HG03135 (cell line): ENCODE measurements at regions not wholly inside any gene's neighbourhood (a gene's known extent, or its start where the extent isn't known, plus 50 kb on each side); places are given as distances from the start of the nearest gene placed in this dataset.
A peak's percentile ranks its signal among the peaks of the same experiment; 100 is the strongest.

ENCODE experiments used
- ATAC-seq: cut with Tn5 transposase; IDR thresholded peaks from one replicate; pipeline ENCODE4 v1.9.1; 2021; ENCODE audit warnings: mild to moderate bottlenecking, moderate library complexity; ENCODE audit not compliant: unreplicated experiment

DNA sequence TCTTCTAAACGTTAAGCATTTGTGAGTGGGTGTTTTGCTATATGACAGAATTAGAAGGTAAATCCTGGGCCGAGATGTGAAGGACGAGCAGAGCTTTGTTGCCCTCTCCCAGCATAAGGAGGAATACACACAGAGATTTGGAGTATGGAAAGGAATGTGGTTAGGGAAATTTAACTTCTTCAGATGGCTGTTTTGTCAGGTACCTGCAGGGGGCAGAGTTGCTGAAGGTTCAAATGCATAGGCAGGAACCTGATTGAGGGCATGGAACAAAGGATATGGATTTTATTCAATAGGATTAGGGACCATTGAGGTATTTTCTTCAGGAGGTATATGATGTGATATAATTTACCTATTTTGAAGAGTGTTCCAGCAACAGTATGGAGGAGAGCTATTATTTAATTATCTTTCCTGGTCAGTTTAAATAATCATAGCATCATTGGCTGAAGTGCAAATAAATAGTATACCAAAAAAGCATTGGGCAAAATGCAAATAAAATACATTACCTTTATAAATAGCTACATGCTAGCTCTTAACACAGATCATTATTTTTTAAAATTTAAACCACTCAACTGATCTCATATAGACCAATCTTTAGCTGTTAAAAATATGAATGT is 143.6 kb downstream of the SLIT2 start:
- no peak for ATAC-seq

DNA sequence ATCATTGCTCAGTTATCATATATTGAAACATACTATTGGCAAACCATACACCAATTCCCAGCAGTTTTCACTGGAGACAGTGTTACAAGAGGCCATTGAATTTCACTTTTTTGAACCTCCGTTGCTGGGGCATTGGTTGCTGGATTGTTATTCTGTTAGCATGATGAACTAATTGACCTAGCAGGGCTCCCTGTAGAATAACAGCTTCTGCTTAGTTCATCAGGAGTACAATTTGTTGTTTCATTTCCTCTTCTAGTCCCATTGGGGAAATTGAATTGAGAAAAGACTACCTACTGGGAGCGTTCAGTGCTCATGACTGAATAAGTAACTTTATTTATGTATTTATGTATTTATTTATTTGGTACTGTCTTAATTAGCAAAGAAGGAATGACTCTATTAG is 151.6 kb downstream of the SLIT2 start:
- no peak for ATAC-seq

DNA sequence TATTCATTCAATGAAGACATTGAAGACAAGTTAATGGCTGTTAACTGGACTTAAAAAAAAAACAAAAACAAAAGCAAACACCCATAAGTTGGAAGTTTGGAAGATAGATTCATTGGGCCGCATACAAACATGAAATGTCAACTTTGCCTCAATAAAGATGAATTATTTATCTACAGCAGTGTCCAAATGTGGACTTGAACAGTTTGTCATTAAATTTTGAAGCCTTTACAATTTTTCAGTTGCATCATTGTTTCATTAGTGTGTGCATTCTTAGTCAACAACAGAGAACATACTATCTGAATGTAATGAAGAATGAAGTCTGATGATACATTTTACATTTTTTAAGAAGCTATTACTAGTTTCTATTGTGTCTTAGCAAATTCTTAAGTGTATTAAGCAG is 152.1 kb downstream of the SLIT2 start:
- ATAC-seq: no peak

DNA sequence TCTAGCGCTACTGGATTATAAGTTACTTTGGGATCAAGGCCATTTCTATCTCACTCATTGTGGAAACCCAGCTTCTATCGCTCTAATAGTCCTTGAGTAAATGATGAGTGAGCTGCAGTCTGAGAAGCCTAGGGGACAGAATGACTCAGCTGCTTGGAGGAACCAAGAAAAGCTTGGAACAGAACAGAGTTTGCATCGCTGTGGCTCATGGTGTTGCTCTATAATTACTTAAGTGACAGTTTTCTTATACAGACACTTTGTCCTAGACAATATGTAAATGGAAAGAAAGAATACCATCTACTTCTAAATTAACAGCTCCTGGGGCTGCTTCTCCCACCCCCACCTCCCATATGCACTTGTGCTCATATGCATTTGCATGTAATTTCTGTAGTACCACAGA is 156.9 kb downstream of the SLIT2 start:
- ATAC-seq: no peak

DNA sequence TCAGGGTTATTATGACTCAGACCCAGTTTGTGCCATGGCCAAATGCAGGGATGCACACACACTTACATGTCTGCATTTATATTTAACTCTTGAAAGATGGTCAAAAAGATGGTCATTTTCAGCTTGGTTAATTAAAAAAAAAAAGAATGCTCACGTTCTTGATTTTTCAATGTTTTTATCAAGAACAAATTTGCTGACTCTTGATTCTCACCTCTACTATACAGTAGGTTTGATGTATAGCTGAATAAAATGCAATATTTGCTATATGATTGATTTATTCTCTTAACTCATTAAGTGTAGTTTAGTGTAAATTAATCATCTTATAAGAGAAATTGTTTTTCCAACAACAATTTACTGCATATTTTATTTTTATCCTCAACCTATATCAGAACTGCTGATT is 160.4 kb downstream of the SLIT2 start:
- no peak for ATAC-seq

DNA sequence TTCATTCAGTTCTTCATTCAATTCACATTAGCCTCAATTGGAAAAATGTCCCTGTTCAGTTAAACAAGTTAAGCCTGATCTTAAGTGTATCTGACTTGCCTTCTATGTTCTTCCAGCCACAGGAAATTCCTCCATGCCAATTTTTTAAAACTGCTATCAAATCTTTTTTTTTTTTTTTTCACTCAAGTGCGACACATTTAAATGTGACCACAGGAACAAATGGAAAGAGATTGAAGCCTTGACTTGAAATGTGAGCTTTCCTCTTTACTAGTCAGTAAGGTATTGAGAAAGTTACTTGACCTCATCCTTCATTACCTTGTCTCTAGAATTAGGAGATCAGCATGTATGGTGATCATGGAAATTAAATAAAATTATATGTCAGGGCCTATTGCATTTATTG is 165.1 kb downstream of the SLIT2 start:
- ATAC-seq: no peak

DNA sequence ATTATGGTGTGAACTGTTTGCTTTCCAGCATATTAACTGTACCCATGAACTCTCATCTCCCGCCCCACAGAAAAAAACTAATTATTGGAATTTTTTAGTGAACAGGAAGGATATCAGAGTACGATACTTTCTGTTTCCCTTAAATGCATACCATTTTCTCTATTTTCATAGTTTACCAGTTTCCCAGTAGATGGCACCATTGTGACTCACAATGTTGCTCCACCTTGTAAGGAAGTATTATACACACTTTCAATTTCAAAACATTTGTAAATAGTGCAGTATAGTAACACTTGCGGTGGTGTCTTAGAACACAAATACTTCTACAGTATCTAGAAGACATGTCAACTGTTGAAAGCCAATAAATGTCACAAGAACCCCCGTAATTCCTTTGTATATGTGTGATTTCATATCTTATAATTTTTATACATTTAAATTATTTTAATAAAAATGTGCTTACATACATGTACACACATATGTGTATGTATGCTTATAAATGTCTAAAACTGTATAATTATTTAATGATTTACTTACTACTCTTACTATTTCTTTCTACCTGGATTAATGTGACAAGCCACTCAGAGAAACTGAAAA is 167.3 kb downstream of the SLIT2 start:
- peak; percentile 97 for ATAC-seq

DNA sequence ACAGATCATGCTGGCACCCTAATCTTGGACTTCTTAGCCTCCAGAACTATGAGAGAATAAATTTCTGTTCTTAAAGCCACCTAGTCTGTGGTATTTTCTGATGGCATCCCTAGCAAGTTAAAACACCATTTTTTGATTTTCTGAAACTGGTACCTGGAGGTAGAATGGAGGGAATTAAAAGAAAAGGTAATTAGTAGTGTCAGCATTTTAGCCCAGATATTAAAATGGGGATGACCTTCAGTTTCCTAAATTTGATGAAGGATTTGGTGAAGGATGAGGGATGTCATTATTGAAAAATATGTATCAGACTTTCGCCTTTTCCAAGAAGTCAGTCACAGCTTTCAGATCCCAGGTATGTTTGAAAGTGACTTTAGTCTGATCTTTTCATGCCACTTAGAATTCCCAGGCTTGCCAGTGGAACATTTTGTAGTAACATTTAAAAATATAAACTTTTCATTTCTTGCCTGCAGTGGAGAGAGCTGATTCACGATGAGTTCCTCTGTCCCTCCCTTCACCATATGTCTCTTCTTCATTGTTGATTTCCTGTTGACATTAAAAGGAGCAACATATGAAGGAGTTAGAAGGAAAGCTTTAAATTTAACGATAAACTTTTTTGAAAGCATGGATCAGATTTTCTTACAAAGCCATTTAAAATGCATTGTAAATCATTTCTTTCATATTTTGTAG is 169.4 kb downstream of the SLIT2 start:
- no peak for ATAC-seq

DNA sequence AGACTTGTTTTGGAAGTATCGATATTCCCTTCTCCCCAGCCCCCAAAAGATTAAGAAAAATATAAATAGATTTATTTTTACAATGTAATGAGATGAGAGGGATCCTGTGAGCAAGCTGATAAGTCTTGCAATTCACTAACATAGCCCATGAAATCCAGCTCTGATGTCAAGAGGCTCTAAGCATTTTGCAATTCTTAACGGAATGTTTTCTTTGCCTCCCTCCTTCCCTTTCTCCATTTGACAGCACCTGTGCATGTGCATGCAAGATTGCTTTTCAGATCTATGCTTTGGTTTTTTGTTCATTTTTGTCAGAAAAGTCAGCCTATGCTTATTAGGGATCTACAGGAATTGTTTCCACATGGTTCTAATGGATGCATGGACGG is 169.9 kb downstream of the SLIT2 start:
- no peak for ATAC-seq

DNA sequence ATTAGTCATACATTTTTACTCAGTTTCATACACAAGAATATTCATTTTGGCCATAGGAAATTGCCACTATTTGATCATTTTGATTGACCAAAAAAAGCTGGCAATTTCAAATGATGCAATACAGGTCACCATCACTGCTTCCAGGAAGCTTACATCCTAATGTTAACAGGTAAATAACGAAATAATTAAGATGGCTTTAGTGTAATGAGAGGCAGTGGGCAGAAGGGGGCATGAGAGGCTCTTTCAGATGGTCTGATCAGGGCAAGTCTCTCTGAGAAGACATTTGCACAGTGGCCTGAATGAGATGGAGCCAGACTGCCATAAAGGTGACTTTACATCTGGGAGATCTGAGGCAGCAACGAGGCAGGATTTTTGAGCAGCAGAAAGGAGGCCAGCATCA is 170.7 kb downstream of the SLIT2 start:
- ATAC-seq: peak; percentile 77

DNA sequence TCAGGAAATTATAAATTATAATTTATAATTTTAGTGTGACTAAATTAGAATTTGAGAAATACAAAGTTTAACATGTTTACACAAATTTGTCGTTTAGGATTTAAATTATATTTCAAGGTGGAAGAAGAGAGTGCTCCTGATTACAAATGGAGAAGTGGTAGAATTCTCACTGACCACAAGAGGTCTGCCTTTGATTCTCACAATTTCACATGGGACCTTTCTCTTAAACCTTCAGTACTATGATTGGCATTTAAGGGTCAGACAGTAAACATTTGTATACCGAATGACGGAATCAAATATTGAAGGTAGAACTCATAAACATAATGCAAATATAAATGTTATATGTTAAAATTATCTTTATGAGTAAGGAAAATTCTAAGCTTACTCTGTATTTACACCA is 171.7 kb downstream of the SLIT2 start:
- ATAC-seq: no peak

DNA sequence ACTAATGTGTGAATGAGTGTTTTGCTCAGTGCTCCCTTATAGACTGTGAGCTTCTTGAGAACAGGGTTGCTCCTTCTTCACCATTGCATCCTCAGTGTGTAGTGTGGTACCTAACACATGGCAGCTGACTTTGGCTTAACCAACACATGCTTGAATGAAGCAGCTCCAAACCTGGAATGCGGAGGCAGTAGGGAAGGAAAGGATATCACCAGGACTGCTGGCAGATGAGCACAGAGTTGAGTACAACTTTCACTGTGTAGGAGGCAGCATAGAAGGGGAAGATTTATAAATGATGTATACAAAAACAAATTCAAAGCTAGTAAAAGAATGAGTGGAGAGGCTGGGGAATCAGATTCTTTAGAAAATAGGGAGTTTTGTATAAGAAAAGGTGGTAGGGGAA is 174.3 kb downstream of the SLIT2 start:
- no peak for ATAC-seq

DNA sequence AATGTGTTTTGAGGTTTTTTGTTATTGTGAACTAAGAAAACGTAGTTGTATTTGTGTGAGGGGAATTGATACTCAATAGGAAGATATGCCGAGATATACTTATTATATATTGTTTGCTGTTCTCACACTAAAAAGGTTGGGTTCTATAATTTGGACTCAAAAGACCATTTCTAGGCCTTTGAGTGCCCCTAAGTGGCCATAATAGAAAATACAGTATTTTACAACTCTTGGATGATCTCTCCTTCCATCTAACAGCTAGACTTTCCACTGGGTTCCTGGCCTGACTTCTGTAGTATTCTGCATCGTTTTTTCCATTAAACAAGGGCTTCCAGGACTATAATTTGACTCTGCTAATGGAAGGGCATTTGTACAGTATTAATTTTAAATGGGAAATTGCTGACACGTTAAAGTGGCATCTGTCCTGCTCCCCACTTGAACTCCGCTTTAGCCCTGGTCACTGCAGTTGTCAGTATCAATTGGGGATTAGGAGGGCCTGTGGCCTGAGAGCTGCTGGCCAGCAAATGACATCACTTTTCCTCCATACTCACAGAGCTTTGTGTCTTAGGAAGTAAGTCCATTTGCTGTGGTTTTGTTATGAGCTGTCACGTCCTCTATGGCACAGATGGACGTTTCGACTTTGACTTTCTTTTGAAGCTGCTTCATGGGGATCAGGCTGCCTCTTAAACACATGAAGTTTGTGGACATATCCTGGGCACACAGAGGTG is 176.9 kb downstream of the SLIT2 start:
- no peak for ATAC-seq

DNA sequence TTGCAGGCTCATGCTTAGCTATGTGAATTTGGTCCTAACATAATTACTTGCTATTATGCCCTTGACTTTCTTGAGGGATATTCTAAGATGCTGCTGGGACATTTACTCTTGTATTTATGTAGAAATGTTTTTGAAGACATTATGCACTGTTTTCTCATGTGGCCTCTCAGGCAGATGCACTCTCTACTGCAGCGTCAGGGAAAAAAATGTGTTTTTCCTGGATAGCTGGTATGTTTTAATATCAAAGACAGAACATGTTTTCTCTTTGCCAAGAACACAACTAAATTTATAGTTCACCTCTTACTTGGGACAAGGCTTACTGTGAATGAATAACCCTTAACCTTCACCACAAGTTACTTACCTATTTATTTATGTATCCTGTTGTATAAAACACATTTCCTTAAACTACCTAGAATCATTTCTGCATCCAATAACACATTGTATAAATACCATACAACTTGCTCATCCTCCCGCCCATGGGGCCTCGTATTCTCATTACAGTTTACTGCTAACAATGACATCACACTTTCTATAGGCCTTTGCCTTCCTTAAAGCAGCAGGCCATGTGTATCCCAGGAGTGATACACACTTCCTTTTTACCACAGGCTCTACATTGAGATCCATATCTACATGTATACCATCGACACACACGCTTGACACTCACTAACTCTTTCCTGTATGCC is 178.7 kb downstream of the SLIT2 start:
- ATAC-seq: no peak

DNA sequence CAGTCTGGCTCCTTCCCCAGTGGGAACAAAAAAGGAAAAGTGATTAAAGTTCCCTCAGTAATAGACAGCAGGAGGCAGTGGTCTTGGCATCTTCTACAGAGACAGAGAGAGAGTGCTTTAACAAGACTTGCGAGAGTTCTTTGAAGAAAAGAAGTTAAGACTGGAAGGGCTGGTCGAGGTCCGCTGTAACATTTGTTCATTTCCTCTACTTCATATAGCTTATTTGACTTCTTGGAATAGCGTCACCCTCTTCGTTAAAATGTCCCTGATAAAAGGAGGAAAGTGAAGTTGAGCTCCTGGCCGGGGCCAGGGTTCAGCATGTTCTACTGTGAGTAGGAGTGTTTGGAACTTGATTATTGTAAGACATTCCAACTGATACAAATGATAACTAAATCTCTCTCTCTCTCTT is 179.8 kb downstream of the SLIT2 start:
- no peak for ATAC-seq

DNA sequence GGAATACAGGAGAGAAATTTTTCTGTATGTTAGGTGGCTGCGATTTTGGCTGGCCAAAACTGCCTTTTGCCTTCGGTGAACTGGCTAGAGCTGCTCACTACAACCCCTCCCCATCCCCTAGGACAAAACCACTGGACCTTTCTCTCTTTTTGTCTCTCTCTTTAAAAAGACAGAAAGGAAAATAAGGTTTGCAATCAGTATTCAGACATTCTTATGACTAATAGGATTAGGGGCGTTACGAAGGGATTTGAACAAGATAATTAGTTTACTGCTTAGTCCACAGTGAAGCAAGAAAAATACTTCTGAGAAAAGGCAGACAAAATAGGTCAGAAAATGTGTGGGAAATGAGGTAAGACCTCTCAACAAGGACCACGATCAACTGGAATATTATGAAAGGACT is 180.4 kb downstream of the SLIT2 start:
- ATAC-seq: no peak

DNA sequence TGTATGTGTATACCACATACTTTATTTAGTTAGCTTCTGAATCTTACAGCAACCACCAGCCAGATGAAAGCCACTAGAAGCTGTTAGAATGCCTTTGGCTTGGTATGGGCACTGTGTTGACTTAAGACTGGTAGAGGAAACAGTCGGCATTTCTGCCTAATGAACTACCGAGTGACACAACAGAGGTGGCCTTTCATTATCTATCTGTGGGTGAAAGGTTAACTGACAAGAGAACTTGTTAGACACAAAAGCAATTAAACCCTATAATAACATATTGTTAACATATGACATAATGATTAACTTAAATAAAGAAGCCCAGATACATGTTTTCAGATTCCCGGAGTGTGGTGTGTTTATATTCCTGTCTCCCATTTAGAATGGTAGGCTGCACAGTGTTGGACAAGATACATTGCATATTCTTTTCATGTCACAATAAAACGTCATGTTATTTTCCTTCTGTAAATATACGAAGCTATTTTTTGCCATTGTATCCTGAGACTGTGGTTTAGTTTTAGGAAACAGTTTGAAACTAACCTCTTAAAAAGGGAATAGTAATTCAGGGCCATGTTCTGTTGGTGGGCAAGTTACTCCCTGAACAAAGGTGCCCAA is 181.5 kb downstream of the SLIT2 start:
- ATAC-seq: no peak

DNA sequence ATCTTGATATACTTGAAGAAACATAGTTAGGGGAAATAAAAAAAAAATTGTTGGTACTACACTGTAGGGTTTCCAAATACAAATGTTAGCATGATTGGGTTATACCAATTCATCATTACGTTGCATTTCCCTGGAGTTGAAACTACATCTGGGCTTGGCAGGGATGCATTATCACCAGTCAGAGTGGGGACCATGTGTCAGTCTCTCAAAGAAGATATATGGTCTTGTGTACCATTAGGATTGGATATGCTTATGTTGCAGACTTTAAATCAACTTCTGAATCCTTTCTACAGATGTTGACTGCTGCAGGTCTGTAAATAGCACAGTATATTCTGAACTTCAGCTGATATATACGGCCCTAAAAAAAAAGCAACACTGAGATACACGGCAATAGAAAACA is 188.5 kb downstream of the SLIT2 start:
- ATAC-seq: no peak

DNA sequence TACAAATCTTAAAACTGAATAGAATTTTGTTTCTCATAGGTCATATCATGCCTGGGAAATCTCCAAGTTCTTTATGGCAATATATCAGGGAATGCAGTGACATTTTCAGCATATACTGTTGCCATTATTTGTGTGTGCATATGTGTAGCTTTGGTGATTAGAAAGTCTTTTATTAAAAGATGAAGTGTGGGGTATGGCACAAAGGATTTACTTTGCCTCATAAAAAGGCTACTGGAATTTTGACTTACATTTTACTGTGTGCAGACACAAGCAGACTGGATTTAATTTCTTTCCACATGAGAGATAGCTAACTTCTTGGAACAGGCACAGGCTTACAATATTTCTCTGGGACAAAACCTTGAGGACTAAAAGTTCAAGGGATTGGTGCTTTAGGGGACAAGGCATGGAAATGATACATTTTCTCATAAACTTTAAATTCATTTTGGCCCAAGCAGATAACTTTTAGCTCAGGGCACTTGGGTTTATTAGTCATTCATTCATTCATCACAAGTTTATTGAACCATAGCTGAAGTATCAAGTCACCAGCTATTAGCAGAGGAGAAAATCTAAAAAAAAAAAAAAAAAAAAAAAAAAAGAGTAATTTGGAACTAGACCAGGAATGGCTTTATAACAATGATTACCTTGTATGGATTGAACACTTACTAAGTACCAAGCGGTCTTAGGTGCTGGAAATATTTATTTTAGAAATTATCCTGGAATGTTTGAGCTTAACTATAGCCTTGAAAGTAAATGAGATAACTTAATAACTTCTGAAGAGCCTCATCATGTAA is 191.5 kb downstream of the SLIT2 start:
- ATAC-seq: no peak
